ENCODE measurements at regions not wholly inside any gene's neighbourhood (a gene's known extent, or its start where the extent isn't known, plus 50 kb on each side); places are given as distances from the start of the nearest gene placed in this dataset.

DNA sequence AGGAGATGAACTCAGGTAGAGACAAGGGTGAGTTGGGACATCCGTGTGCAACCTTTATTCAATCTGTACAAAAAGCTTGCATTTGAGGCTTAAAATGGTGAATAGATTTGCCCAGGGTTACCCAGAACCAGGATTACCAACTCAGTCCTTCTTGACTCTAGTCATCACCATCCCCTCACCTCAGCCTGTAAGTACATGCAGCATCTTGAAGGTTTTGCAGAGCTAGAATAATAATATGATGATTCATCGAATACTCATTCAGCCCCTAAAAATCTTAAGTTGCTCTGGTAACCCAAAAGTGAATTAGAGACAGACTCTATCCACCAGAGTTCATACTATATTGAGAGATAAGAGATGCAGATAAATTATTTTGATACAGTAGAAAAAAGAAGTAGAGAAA, 90.3 kb downstream of the NKX2-1 start:
- Histone ChIP-seq H3K9me3 (ENCODE audit: low read depth, low read length, poor library complexity, severe bottlenecking) (no peaks in the 10 kb centered on the region), H3K27me3 (replicated peaks; ENCODE audit: insufficient read depth, low read depth, low read length, poor library complexity) (peaks cover 16% of the 10 kb centered on the region), H3K4me3 (ENCODE audit: low read depth, low read length, poor library complexity, severe bottlenecking) (no peak overlapping the region), H3K4me1 (ENCODE audit: insufficient read depth, low read length, poor library complexity, severe bottlenecking) (no peaks in the 10 kb centered on the region), H3K27ac (ENCODE audit: low read depth, low read length, poor library complexity, severe bottlenecking) (no peak overlapping the region), H3K36me3 (ENCODE audit: insufficient read depth, low read length, poor library complexity, severe bottlenecking) (no peaks in the 10 kb centered on the region)
- TF ChIP-seq, protein P1, sequence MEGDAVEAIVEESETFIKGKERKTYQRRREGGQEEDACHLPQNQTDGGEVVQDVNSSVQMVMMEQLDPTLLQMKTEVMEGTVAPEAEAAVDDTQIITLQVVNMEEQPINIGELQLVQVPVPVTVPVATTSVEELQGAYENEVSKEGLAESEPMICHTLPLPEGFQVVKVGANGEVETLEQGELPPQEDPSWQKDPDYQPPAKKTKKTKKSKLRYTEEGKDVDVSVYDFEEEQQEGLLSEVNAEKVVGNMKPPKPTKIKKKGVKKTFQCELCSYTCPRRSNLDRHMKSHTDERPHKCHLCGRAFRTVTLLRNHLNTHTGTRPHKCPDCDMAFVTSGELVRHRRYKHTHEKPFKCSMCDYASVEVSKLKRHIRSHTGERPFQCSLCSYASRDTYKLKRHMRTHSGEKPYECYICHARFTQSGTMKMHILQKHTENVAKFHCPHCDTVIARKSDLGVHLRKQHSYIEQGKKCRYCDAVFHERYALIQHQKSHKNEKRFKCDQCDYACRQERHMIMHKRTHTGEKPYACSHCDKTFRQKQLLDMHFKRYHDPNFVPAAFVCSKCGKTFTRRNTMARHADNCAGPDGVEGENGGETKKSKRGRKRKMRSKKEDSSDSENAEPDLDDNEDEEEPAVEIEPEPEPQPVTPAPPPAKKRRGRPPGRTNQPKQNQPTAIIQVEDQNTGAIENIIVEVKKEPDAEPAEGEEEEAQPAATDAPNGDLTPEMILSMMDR (conservative IDR thresholded peaks at IDR 0.05; ENCODE audit: low read depth, low read length) = no peak
- no peak for TF ChIP-seq EZH2 (IDR thresholded peaks at IDR 0.05; ENCODE audit: borderline replicate concordance, low read depth, low read length, poor library complexity, severe bottlenecking)
- no peak for DNase-seq (ENCODE audit: low spot score)
- CTCF ChIA-PET = no interaction called here
- POLR2A ChIA-PET (ENCODE audit: low non-redundant PET) = no interaction called here
- no TSS peak for BruUV-seq (replicated peaks)
- intact Hi-C loops (cut with micrococcal nuclease; ENCODE audit: unreplicated experiment) = no loop called here

DNA sequence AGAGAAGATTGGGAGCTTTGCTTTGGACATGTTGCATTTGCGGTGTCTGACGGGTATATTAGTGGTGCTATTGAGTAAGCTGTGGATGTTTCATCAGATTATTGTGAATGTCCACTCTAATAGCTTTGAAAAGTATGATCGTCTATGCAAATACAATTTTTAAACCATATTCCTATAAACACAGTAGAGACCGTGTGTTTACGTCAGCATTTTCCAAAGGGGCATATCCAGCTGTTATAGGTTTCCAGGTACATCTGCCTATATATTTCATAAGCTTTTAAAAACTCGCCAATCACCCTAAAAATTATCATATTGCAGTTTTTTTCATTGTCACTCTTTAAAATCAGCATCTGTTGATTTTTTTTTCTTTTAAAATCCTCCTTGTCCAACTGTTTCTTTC, 91.7 kb downstream of the NKX2-1 start:
- Histone ChIP-seq H3K27me3 (replicated peaks; ENCODE audit: insufficient read depth, low read depth, low read length, poor library complexity) (peaks cover 11% of the 10 kb centered on the region), H3K4me3 (ENCODE audit: low read depth, low read length, poor library complexity, severe bottlenecking) (no peak overlapping the region), H3K9me3 (ENCODE audit: low read depth, low read length, poor library complexity, severe bottlenecking) (no peaks in the 10 kb centered on the region), H3K36me3 (ENCODE audit: insufficient read depth, low read length, poor library complexity, severe bottlenecking) (no peaks in the 10 kb centered on the region), H3K27ac (ENCODE audit: low read depth, low read length, poor library complexity, severe bottlenecking) (no peak overlapping the region), H3K4me1 (ENCODE audit: insufficient read depth, low read length, poor library complexity, severe bottlenecking) (no peaks in the 10 kb centered on the region)
- intact Hi-C loops (cut with micrococcal nuclease; ENCODE audit: unreplicated experiment) = no loop called here
- TF ChIP-seq, protein P1 (conservative IDR thresholded peaks at IDR 0.05; ENCODE audit: low read depth, low read length) = no peak
- no TSS peak for BruUV-seq (replicated peaks)
- DNase-seq (ENCODE audit: low spot score) = no peak
- ChIA-PET CTCF (no interaction called here), POLR2A (ENCODE audit: low non-redundant PET) (no interaction called here)

DNA sequence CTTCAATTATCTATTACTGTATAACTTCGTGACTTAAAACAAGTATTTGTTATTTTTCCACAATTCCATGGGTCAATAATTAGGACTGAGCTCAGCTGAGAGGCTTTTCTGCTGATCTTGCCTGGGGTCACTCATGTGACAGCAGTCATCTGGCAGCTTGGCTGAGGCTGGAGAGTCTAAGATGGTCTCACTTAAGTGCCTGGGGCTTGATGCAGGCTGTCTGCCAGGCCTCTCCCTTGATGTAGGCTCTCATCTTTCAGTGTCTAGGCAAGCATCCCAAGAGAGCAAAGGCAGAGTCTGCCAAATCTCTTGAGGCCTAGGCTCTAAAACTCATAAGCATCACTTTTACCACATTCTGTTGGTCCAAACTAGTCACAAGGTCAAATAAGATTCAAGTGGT, 93.2 kb downstream of the NKX2-1 start:
- Histone ChIP-seq H3K27me3 (replicated peaks; ENCODE audit: insufficient read depth, low read depth, low read length, poor library complexity) (peaks cover 4% of the 10 kb centered on the region), H3K4me3 (ENCODE audit: low read depth, low read length, poor library complexity, severe bottlenecking) (no peak overlapping the region), H3K36me3 (ENCODE audit: insufficient read depth, low read length, poor library complexity, severe bottlenecking) (no peaks in the 10 kb centered on the region), H3K4me1 (ENCODE audit: insufficient read depth, low read length, poor library complexity, severe bottlenecking) (no peaks in the 10 kb centered on the region), H3K9me3 (ENCODE audit: low read depth, low read length, poor library complexity, severe bottlenecking) (no peaks in the 10 kb centered on the region), H3K27ac (ENCODE audit: low read depth, low read length, poor library complexity, severe bottlenecking) (no peak overlapping the region)
- CTCF ChIA-PET = no interaction called here
- intact Hi-C loops (cut with micrococcal nuclease; ENCODE audit: unreplicated experiment) = no loop called here
- DNase-seq (ENCODE audit: low spot score) = no peak
- BruUV-seq (replicated peaks) = no TSS peak
- POLR2A ChIA-PET (ENCODE audit: low non-redundant PET) = no interaction called here
- TF ChIP-seq EZH2 (IDR thresholded peaks at IDR 0.05; ENCODE audit: borderline replicate concordance, low read depth, low read length, poor library complexity, severe bottlenecking) = no peak
- TF ChIP-seq, protein P1 (conservative IDR thresholded peaks at IDR 0.05; ENCODE audit: low read depth, low read length) = no peak
